ENCODE measurements at regions not wholly inside any gene's neighbourhood (a gene's known extent, or its start where the extent isn't known, plus 50 kb on each side); places are given as distances from the start of the nearest gene placed in this dataset.

DNA sequence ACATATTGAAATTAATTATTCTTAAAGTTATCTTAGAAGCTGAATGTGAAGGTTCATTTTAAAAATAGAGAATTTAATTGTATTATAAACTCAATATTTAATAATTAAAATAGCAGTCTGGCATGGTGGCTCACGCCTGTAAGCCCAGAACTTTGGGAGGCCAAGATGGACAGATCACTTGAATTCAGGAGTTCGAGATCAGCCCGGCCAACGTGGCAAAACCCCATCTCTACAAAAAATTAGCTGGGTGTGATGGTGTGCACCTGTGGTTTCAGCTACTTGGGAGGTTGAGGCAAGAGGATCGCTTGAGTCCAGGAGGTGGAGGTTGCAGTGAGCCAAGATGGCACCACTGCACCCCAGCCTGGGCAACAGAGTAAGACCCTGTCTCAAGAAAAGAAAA, 659.9 kb upstream of the AGA start:
- TF ChIP-seq CTCF (IDR thresholded peaks at IDR 0.05; ENCODE audit: insufficient read depth, low read length) (no peak), SPI1 (IDR thresholded peaks at IDR 0.05; ENCODE audit: borderline replicate concordance, low read depth) (no peak), POLR2AphosphoS5 (IDR thresholded peaks at IDR 0.05; ENCODE audit: low read depth) (no peak), GABPA (IDR thresholded peaks at IDR 0.05; ENCODE audit: low read depth) (no peak)
- TF ChIP-seq, protein P1, sequence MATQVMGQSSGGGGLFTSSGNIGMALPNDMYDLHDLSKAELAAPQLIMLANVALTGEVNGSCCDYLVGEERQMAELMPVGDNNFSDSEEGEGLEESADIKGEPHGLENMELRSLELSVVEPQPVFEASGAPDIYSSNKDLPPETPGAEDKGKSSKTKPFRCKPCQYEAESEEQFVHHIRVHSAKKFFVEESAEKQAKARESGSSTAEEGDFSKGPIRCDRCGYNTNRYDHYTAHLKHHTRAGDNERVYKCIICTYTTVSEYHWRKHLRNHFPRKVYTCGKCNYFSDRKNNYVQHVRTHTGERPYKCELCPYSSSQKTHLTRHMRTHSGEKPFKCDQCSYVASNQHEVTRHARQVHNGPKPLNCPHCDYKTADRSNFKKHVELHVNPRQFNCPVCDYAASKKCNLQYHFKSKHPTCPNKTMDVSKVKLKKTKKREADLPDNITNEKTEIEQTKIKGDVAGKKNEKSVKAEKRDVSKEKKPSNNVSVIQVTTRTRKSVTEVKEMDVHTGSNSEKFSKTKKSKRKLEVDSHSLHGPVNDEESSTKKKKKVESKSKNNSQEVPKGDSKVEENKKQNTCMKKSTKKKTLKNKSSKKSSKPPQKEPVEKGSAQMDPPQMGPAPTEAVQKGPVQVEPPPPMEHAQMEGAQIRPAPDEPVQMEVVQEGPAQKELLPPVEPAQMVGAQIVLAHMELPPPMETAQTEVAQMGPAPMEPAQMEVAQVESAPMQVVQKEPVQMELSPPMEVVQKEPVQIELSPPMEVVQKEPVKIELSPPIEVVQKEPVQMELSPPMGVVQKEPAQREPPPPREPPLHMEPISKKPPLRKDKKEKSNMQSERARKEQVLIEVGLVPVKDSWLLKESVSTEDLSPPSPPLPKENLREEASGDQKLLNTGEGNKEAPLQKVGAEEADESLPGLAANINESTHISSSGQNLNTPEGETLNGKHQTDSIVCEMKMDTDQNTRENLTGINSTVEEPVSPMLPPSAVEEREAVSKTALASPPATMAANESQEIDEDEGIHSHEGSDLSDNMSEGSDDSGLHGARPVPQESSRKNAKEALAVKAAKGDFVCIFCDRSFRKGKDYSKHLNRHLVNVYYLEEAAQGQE (IDR thresholded peaks at IDR 0.05; ENCODE audit: insufficient replicate concordance, low read depth): no peak

Data from HL-60 (cell line).